ENCODE measurements at regions not wholly inside any gene's neighbourhood (a gene's known extent, or its start where the extent isn't known, plus 50 kb on each side); places are given as distances from the start of the nearest gene placed in this dataset.
A peak's percentile ranks its signal among the peaks of the same experiment; 100 is the strongest.

DNA sequence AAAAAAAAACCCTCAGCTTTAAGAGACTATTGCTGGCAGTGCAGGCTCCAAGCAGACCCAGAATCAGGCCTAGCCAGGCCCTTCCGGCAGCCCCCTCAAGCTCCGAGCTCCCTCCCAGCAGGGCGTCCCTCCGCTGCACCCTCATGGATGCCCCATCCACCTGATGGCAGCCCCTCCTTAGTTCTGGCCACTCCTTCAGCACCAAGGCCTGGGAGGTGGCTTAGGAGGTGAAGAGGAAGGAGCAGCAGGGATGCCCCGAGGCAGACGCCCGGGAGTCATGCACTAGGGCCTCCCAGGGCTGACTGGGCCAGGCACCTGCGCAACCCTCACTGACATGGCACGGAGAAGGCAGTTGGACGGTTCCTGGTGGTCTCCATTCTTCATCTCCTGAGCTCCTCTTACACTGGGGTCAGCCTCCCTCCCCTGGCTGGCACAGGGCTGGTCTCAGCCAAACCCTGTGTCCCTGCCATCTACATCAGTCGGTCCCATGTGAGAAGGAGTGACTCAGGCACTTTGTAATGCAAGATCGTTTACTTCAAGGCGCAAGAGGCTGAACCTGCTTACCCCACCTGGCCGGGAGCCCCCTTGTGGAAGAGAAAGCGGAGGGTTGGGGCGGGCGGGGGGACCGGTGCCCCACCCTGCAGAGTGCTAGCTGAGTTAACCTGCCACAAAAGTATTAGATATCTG, 53.5 kb upstream of the ID2 start:
- TF ChIP-seq, protein P1, sequence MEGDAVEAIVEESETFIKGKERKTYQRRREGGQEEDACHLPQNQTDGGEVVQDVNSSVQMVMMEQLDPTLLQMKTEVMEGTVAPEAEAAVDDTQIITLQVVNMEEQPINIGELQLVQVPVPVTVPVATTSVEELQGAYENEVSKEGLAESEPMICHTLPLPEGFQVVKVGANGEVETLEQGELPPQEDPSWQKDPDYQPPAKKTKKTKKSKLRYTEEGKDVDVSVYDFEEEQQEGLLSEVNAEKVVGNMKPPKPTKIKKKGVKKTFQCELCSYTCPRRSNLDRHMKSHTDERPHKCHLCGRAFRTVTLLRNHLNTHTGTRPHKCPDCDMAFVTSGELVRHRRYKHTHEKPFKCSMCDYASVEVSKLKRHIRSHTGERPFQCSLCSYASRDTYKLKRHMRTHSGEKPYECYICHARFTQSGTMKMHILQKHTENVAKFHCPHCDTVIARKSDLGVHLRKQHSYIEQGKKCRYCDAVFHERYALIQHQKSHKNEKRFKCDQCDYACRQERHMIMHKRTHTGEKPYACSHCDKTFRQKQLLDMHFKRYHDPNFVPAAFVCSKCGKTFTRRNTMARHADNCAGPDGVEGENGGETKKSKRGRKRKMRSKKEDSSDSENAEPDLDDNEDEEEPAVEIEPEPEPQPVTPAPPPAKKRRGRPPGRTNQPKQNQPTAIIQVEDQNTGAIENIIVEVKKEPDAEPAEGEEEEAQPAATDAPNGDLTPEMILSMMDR (IDR thresholded peaks at IDR 0.05; ENCODE audit: low read depth, low read length, poor library complexity, severe bottlenecking), result peak; percentile 74
- TF ChIP-seq EZH2phosphoT487 (IDR thresholded peaks at IDR 0.05; ENCODE audit: borderline replicate concordance, low read length), result no peak

Data from DOHH2 (cell line).